ENCODE measurements at regions not wholly inside any gene's neighbourhood (a gene's known extent, or its start where the extent isn't known, plus 50 kb on each side); places are given as distances from the start of the nearest gene placed in this dataset.
"Not testable (repeated sequence)": the region's sequence is repeated elsewhere in the genome, so short reads cannot be mapped to it uniquely, and the experiment has no call there.

- DNase-seq (ENCODE audit: low read depth), result no peak
- TF ChIP-seq CTCF (IDR thresholded peaks at IDR 0.05; ENCODE audit: control insufficient read depth, extremely low read depth, insufficient read depth), result no peak
- H3K4me3 ChIP-seq (ENCODE audit: low read depth, low read length), result no peak overlapping the region
Observed at GRCh38 chr2:53331667-53332066, 435.9 kb upstream of the CHAC2 start.

GRCh38 chr2:53317861-53318260, 449.7 kb upstream of the CHAC2 start:
- no peak overlapping the region for H3K4me3 ChIP-seq (ENCODE audit: low read depth, low read length)
- DNase-seq (ENCODE audit: low read depth), result no peak
- TF ChIP-seq CTCF (IDR thresholded peaks at IDR 0.05; ENCODE audit: control insufficient read depth, extremely low read depth, insufficient read depth), result no peak

GRCh38 chr2:53315149-53315548, 452.5 kb upstream of the CHAC2 start:
- H3K4me3 ChIP-seq (ENCODE audit: low read depth, low read length), result no peak overlapping the region
- no peak for TF ChIP-seq CTCF (IDR thresholded peaks at IDR 0.05; ENCODE audit: control insufficient read depth, extremely low read depth, insufficient read depth)
- DNase-seq (ENCODE audit: low read depth), result no peak

- TF ChIP-seq CTCF (IDR thresholded peaks at IDR 0.05; ENCODE audit: control insufficient read depth, extremely low read depth, insufficient read depth), result no peak
- no peak for DNase-seq (ENCODE audit: low read depth)
- no peak overlapping the region for H3K4me3 ChIP-seq (ENCODE audit: low read depth, low read length)
Observed at GRCh38 chr2:53314718-53315117, 452.9 kb upstream of the CHAC2 start.

GRCh38 chr2:53313644-53314043, 454.0 kb upstream of the CHAC2 start:
- DNase-seq (ENCODE audit: low read depth); H3K4me3 ChIP-seq (ENCODE audit: low read depth, low read length): not testable (repeated sequence)

- no peak for DNase-seq (ENCODE audit: low read depth)
- no peak overlapping the region for H3K4me3 ChIP-seq (ENCODE audit: low read depth, low read length)
- TF ChIP-seq CTCF (IDR thresholded peaks at IDR 0.05; ENCODE audit: control insufficient read depth, extremely low read depth, insufficient read depth), result no peak
Observed at GRCh38 chr2:53312721-53313120, 454.9 kb upstream of the CHAC2 start.

- no peak overlapping the region for H3K4me3 ChIP-seq (ENCODE audit: low read depth, low read length)
- no peak for TF ChIP-seq CTCF (IDR thresholded peaks at IDR 0.05; ENCODE audit: control insufficient read depth, extremely low read depth, insufficient read depth)
- DNase-seq (ENCODE audit: low read depth), result no peak
Observed at GRCh38 chr2:53312181-53312580, 455.4 kb upstream of the CHAC2 start.

Data from LNCaP clone FGC (cell line).